ENCODE measurements at regions not wholly inside any gene's neighbourhood (a gene's known extent, or its start where the extent isn't known, plus 50 kb on each side); places are given as distances from the start of the nearest gene placed in this dataset.

DNA sequence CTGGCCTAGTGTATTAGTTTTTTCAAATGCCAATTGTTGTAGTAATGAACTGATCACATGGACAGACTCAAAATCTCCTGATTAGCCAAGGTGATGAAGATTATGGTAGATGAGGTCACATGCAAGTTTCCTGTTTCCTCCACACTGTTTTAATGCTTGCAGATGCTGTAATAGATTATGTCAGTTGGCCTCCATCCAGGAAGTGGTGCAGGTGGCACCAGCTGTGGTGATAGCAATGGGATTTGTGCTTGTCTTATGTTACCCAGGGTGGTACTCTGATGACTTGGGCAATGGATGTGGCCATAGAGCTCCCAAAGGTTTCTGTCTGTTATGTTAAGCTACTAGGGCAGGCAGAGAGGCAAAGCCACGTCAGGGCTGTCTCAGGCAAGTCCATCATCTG, 332.9 kb upstream of the DDX18 start:
- TF ChIP-seq, protein P1, sequence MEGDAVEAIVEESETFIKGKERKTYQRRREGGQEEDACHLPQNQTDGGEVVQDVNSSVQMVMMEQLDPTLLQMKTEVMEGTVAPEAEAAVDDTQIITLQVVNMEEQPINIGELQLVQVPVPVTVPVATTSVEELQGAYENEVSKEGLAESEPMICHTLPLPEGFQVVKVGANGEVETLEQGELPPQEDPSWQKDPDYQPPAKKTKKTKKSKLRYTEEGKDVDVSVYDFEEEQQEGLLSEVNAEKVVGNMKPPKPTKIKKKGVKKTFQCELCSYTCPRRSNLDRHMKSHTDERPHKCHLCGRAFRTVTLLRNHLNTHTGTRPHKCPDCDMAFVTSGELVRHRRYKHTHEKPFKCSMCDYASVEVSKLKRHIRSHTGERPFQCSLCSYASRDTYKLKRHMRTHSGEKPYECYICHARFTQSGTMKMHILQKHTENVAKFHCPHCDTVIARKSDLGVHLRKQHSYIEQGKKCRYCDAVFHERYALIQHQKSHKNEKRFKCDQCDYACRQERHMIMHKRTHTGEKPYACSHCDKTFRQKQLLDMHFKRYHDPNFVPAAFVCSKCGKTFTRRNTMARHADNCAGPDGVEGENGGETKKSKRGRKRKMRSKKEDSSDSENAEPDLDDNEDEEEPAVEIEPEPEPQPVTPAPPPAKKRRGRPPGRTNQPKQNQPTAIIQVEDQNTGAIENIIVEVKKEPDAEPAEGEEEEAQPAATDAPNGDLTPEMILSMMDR (IDR thresholded peaks at IDR 0.05; ENCODE audit: borderline replicate concordance, extremely low read depth, low read length, poor library complexity, severe bottlenecking): no peak
- TF ChIP-seq EZH2 (IDR thresholded peaks at IDR 0.05; ENCODE audit: borderline replicate concordance, low read depth, low read length, severe bottlenecking): no peak

All from DND-41 (cell line).